SW480 (cell line): ENCODE measurements at regions not wholly inside any gene's neighbourhood (a gene's known extent, or its start where the extent isn't known, plus 50 kb on each side); places are given as distances from the start of the nearest gene placed in this dataset.
"Not testable (repeated sequence)": the region's sequence is repeated elsewhere in the genome, so short reads cannot be mapped to it uniquely, and the experiment has no call there.

ENCODE experiments used
- DNase-seq: peaks from one replicate; pipeline ENCODE4 v3.0.0-alpha.2; 2016; ENCODE audit warnings: low spot score

- DNase-seq, result not testable (repeated sequence)
Observed at GRCh38 chr20:30669330-30670029, 588.0 kb upstream of the DEFB115 start.

- not testable (repeated sequence) for DNase-seq
Observed at GRCh38 chr20:30671120-30671519, 586.3 kb upstream of the DEFB115 start.

GRCh38 chr20:30675988-30676564 is 581.4 kb upstream of the DEFB115 start:
- DNase-seq, result not testable (repeated sequence)

- DNase-seq, result not testable (repeated sequence)
Observed at GRCh38 chr20:30682236-30682635, 575.2 kb upstream of the DEFB115 start.

- not testable (repeated sequence) for DNase-seq
Observed at GRCh38 chr20:30712861-30713260, 544.6 kb upstream of the DEFB115 start.

- not testable (repeated sequence) for DNase-seq
Observed at GRCh38 chr20:30719415-30720199, 537.9 kb upstream of the DEFB115 start.

GRCh38 chr20:30723511-30723910 is 534.0 kb upstream of the DEFB115 start:
- not testable (repeated sequence) for DNase-seq

GRCh38 chr20:30723934-30724687 is 533.4 kb upstream of the DEFB115 start:
- DNase-seq, result peak; percentile 80

- not testable (repeated sequence) for DNase-seq
Observed at GRCh38 chr20:30724688-30725074, 532.8 kb upstream of the DEFB115 start.

GRCh38 chr20:30725188-30725587 is 532.3 kb upstream of the DEFB115 start:
- DNase-seq, result not testable (repeated sequence)

- not testable (repeated sequence) for DNase-seq
Observed at GRCh38 chr20:30728271-30728885, 529.1 kb upstream of the DEFB115 start.
